Left lung (tissue), 4 donors: ENCODE measurements at regions not wholly inside any gene's neighbourhood (a gene's known extent, or its start where the extent isn't known, plus 50 kb on each side); places are given as distances from the start of the nearest gene placed in this dataset.

Experiments used
- ATAC-seq: fragments of 200-7000 bp; cut with Tn5 transposase; one replicate; pipeline ENCODE4 v1.9.1; 2020; ENCODE audit warnings: moderate library complexity
- DNase-seq, 4 donors: peaks; one replicate each; pipeline ENCODE4 v3.0.0-alpha.2; 2013 to 2020
- H3K27ac ChIP-seq, 2 donors: fragments of 200-600 bp; sonication (generic) in 1 of 2; one replicate each; pipeline versions ENCODE4 v1.5.0 to v1.8.0; 2020 to 2021
- H3K27me3 ChIP-seq, 2 donors: fragments of 200-600 bp; sonication (generic) in 1 of 2; one replicate each; pipeline versions ENCODE4 v1.5.0 to v1.8.0; 2020 to 2021
- H3K36me3 ChIP-seq, 2 donors: fragments of 200-600 bp; sonication (generic) in 1 of 2; one replicate each; pipeline versions ENCODE4 v1.5.0 to v1.8.0; 2020 to 2021
- H3K4me1 ChIP-seq, 2 donors: fragments of 200-600 bp; one replicate each; pipeline ENCODE4 v1.8.0; 2021
- H3K4me3 ChIP-seq, 2 donors: fragments of 200-600 bp; sonication (generic) in 1 of 2; one replicate each; pipeline versions ENCODE4 v1.5.0 to v1.8.0; 2020 to 2021; ENCODE audit warnings: mild to moderate bottlenecking in 1 of 2
- H3K9me3 ChIP-seq, 2 donors: fragments of 200-600 bp; sonication (generic) in 1 of 2; one replicate each; pipeline versions ENCODE4 v1.5.0 to v1.8.0; 2020 to 2021
- CTCF ChIP-seq, 2 donors: fragments of 200-600 bp; sonication (generic) in 1 of 2; IDR thresholded peaks; one replicate each; pipeline versions ENCODE4 v1.5.0 to v1.8.0; 2021; ENCODE audit warnings: antibody characterized with exemption in 2 of 2
- intact Hi-C, 2 donors: fragments of 100-400 bp; cut with DNase I; formaldehyde crosslinking; loops; one replicate each; pipeline versions ENCODE4 v1.11.2 to v1.14.2; 2022
- donor health status: DM: no; HTN: yes; CAD: no.
- donor health status: DM: no; HTN: no; CAD: no.

GRCh38 chr7:13447637-13448036, 541.8 kb downstream of the ETV1 start:
- Histone ChIP-seq H3K36me3 (no peaks in the 10 kb centered on the region), H3K27me3 (no peaks in the 10 kb centered on the region), H3K4me1 (no peaks in the 10 kb centered on the region), H3K27ac (no peak overlapping the region), H3K4me3 (no peak overlapping the region), H3K9me3 (peaks cover 0 to 5% of the 10 kb centered on the region in 2 donors)
- intact Hi-C loops: no loop called here
- DNase-seq (peak in 2 of 4 donors; percentile 17 to 37), ATAC-seq (peak; percentile 97)
- TF ChIP-seq CTCF (IDR thresholded peaks at IDR 0.05): no peak

GRCh38 chr7:13448243-13448642, 541.2 kb downstream of the ETV1 start:
- H3K27me3 ChIP-seq: no peaks in the 10 kb centered on the region
- H3K36me3 ChIP-seq: no peaks in the 10 kb centered on the region
- H3K4me1 ChIP-seq: no peaks in the 10 kb centered on the region
- no peak for TF ChIP-seq CTCF (IDR thresholded peaks at IDR 0.05)
- DNase-seq (no peak), ATAC-seq (no peak)
- no peak overlapping the region for H3K4me3 ChIP-seq
- H3K9me3 ChIP-seq: peaks cover 0 to 5% of the 10 kb centered on the region in 2 donors
- intact Hi-C loops: no loop called here
- no peak overlapping the region for H3K27ac ChIP-seq

GRCh38 chr7:13449460-13449859, 540.0 kb downstream of the ETV1 start:
- Histone ChIP-seq H3K4me1 (no peaks in the 10 kb centered on the region), H3K27me3 (no peaks in the 10 kb centered on the region), H3K4me3 (no peak overlapping the region), H3K9me3 (peaks cover 0 to 5% of the 10 kb centered on the region in 2 donors), H3K36me3 (no peaks in the 10 kb centered on the region), H3K27ac (no peak overlapping the region)
- intact Hi-C loops: no loop called here
- no peak for TF ChIP-seq CTCF (IDR thresholded peaks at IDR 0.05)
- ATAC-seq (no peak), DNase-seq (no peak)

GRCh38 chr7:13454916-13455592, 534.4 kb downstream of the ETV1 start:
- no peak for DNase-seq
- Histone ChIP-seq H3K36me3 (no peaks in the 10 kb centered on the region), H3K27ac (no peak overlapping the region), H3K4me3 (no peak overlapping the region), H3K9me3 (peaks cover 0 to 4% of the 10 kb centered on the region in 2 donors), H3K4me1 (no peaks in the 10 kb centered on the region), H3K27me3 (no peaks in the 10 kb centered on the region)
- no peak for TF ChIP-seq CTCF (IDR thresholded peaks at IDR 0.05)
- ATAC-seq: no peak
- intact Hi-C loops: no loop called here

- H3K27me3 ChIP-seq: no peaks in the 10 kb centered on the region
- no peaks in the 10 kb centered on the region for H3K36me3 ChIP-seq
- DNase-seq (no peak), ATAC-seq (no peak)
- no peak overlapping the region for H3K27ac ChIP-seq
- intact Hi-C loops: no loop called here
- H3K4me1 ChIP-seq: no peaks in the 10 kb centered on the region
- no peak overlapping the region for H3K4me3 ChIP-seq
- TF ChIP-seq CTCF (IDR thresholded peaks at IDR 0.05): no peak
- H3K9me3 ChIP-seq: no peaks in the 10 kb centered on the region
Measured at GRCh38 chr7:13457790-13458189, 531.7 kb downstream of the ETV1 start.
